H54 (cell line): ENCODE measurements at regions not wholly inside any gene's neighbourhood (a gene's known extent, or its start where the extent isn't known, plus 50 kb on each side); places are given as distances from the start of the nearest gene placed in this dataset.

Source experiments
- DNase-seq: peaks from one replicate; pipeline ENCODE4 v3.0.0; 2011; ENCODE audit warnings: low spot score, mixed read lengths; ENCODE audit not compliant: insufficient read length
- FAIRE-seq: peaks from 3 replicates; lab custom pipeline; 2011; peaks lifted over from hg19 to GRCh38; lab: Jason Lieb, UNC
- POLR2A ChIP-seq: IDR thresholded peaks from 2 replicates; pipeline ENCODE4 v1.6.1; 2011; ENCODE audit warnings: low read depth, mild to moderate bottlenecking, low read length

GRCh38 chrX:20409991-20410390 is 143.3 kb upstream of the RPS6KA3 start:
- FAIRE-seq (no peak), DNase-seq (no peak)
- TF ChIP-seq POLR2A, result no peak

DNA sequence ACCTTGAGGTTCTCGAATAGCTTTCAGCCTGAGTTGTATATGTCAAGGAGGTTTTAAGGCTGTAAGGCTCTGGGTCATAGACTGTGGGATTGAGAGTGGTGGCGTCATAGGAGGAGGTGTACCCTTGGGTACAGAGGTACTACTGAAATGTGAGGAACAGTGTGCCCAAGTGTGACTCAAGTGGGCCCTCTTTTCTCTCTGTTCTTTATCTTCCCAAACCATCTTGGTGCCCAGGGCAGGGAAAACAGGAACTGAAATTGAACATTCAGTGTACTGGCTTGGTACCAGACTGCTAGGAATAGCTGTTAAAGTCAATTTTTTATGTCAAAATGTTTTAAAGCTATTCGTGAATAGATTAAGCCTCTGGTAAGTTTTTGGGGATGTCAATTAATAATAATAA is 136.2 kb upstream of the RPS6KA3 start:
- no peak for FAIRE-seq
- TF ChIP-seq POLR2A, result no peak
- DNase-seq, result no peak

GRCh38 chrX:20399728-20400414 is 133.2 kb upstream of the RPS6KA3 start:
- FAIRE-seq (no peak), DNase-seq (no peak)
- TF ChIP-seq POLR2A, result no peak

DNA sequence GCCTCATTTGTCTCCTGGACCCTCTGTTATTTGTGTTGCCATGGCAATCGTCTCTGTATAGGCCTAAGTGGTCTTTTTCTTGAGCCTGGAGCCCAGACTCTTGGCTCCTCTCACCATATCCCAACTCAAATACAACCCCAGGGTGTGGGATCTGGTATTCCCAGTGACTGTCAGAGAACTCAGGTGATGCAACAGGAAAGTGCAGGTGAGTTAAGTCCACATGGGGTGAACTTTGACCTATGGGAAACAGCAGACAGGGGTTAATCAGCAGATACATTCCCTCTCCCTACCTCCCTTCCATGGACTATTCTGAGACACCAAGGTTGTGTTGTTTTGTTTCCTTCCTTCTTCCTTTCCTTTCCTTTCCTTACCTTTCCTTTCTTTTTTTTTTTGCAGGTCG is 130.9 kb upstream of the RPS6KA3 start:
- no peak for TF ChIP-seq POLR2A
- DNase-seq (no peak), FAIRE-seq (no peak)

GRCh38 chrX:20394451-20394850 is 127.7 kb upstream of the RPS6KA3 start:
- FAIRE-seq, result no peak

DNA sequence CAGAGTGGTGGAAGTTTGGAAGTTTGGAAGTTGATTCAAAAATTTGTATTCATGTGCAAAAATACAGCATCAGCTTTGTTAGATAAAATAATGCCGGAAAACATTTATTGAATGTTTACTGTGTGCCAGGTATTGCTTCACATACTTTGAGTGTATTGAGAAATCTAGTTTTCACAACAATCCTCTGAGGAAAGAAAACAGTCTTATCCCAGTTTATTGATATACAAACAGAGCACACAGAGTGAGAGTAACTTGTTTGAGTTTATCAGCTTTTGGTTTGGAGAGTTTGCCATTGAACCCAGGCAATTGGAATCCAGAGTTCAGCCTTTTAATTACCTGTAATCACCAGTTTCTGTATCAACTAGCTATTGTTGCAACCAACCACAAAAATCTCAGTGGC is 127.2 kb upstream of the RPS6KA3 start:
- no peak for TF ChIP-seq POLR2A
- DNase-seq (no peak), FAIRE-seq (no peak)

More at GRCh38 chrX:20394451-20394850, 127.7 kb upstream of the RPS6KA3 start:
- DNase-seq, result no peak
- TF ChIP-seq POLR2A, result no peak

DNA sequence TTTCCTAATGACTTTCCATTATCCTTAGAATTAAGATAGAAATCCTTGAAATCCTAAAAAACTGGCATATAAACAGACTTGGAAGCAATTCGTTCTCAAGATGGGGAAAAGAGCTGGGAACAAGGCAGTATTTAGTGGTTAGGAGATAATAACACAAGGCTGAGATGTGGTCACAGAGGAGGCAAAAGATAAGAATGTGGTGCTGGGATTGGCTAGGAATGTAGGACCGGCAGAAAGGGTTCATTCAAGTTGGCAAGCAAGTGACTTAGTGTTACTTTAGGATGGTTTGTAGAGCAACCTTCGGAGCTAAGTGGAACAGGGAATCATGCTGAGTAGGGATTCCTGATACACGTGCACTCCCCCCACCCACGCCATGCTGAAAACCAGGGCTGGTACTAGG is 121.9 kb upstream of the RPS6KA3 start:
- no peak for FAIRE-seq
- TF ChIP-seq POLR2A, result no peak
- no peak for DNase-seq

GRCh38 chrX:20383477-20383876 is 116.8 kb upstream of the RPS6KA3 start:
- FAIRE-seq (no peak), DNase-seq (no peak)

GRCh38 chrX:20382518-20383297 is 116.0 kb upstream of the RPS6KA3 start:
- no peak for TF ChIP-seq POLR2A
- DNase-seq (no peak), FAIRE-seq (no peak)

More at GRCh38 chrX:20383477-20383876, 116.8 kb upstream of the RPS6KA3 start:
- no peak for TF ChIP-seq POLR2A

DNA sequence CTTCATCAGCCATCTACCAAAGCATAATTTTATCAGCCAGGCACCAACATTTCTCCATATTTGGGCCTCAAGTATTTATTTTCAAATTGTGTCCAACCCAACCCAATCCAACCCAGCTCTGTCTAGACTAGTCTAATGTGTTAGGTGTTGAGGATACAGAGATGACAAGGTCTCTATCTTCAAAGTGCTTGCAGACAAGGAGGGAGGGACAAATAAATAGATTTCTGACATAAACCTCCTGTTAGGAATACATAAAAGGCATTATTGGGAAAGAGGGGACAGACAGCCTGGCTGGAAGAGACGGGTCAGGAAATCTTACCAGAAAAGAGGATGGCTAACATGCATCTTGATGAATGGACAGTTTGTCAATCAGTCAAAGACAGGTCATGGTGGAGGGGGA is 115.4 kb upstream of the RPS6KA3 start:
- no peak for TF ChIP-seq POLR2A
- FAIRE-seq (no peak), DNase-seq (no peak)

GRCh38 chrX:20378233-20378920 is 111.7 kb upstream of the RPS6KA3 start:
- TF ChIP-seq POLR2A, result no peak
- no peak for FAIRE-seq
- no peak for DNase-seq

DNA sequence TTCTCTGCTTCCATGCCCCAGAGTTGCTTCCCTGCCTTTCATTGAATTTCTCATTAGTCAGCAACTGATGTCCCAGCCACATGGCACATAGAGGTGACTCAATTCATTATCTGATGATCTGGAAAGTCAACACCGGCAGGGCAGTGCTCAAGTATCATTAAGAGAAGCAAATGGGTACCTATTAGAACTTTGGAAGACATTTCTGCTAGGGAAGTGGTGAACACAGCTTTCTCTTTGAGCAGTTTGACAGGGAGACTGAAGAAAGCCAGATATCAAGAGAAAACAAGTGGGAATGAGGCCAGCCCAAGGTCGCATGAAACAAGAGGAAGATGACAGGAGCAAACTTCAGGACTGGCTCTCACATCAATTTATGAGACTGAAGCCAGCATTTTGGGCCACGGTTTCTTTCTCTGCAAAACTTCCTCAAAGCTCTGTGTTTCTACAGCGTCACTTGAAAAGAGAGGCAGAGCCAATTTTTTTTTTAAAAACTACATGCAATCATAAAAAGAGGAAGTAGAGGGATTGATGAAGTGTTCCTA is 108.3 kb upstream of the RPS6KA3 start:
- no peak for TF ChIP-seq POLR2A
- DNase-seq (no peak), FAIRE-seq (no peak)

DNA sequence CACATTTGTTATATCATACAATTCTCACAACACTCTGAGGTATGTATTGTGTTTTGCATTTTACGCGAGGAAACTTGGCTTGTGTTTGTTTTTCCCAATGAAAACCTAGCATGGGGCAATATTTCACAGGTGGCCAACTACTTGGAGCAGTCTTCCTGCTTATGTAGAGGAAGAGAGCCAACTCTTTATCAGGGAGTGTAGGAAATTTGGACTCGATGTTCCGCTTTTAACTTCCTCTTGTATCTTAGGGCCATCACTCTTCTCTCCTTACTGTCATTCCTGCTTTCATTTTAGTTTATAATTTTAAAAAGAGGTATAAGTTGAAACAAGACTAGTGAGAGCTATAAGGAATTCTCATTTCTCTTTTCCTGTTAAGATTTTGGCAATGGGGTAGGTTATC is 107.7 kb upstream of the RPS6KA3 start:
- no peak for TF ChIP-seq POLR2A
- FAIRE-seq (no peak), DNase-seq (no peak)

GRCh38 chrX:20373063-20373462 is 106.4 kb upstream of the RPS6KA3 start:
- TF ChIP-seq POLR2A, result no peak
- DNase-seq (no peak), FAIRE-seq (no peak)
